ENCODE measurements at regions not wholly inside any gene's neighbourhood (a gene's known extent, or its start where the extent isn't known, plus 50 kb on each side); places are given as distances from the start of the nearest gene placed in this dataset.

- no peak for TF ChIP-seq CTCF (conservative IDR thresholded peaks at IDR 0.05)
- Mint-ChIP-seq H3K4me1 (ENCODE audit: unreplicated experiment) (peaks cover 20% of the 10 kb centered on the region), H3K36me3 (no peaks in the 10 kb centered on the region), H3K9me3 (no peaks in the 10 kb centered on the region), H3K27ac (no peak overlapping the region), H3K27me3 (peaks cover 8% of the 10 kb centered on the region), H3K4me3 (no peak overlapping the region)
- no peak for DNase-seq (ENCODE audit: extremely low spot score, unreplicated experiment)
These were observed 195.4 kb upstream of the TLE3 start for GRCh38 chr15:70293138-70293537.

DNA sequence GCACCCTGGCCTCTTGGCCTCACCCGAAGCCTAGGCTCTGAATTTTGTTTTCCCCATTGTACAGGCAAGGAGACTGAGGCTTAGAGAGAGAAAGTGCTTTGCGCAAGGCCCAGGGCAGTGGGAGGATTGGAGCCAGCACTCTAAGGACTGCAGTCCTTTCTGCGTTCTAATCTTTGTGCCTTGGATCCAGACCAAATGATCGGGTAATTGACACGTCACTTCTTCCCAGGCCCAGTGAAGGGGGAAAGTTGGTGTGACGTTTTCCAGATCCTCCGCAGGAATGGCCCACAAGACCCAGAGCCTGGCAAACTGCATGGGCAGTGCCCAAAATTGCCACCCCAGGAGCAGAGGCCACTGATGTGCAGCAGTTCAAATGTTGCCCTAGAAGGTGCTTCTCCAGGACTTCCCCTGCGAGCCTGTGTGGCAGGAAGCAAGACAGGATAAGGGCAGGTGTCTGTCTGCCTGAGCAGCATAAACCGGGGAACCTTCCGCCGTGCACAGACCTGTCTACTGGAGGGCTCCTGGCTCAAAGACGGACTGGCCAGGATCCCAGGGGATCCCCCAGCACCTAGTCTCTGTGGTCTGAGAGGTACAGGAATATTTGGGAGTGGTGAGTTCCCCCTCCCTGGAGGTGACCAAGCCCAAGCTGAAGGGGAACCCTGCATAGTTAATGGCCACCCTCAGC is 194.5 kb upstream of the TLE3 start:
- no peaks in the 10 kb centered on the region for H3K9me3 Mint-ChIP-seq
- peaks cover 20% of the 10 kb centered on the region for H3K4me1 Mint-ChIP-seq (ENCODE audit: unreplicated experiment)
- no peak overlapping the region for H3K27ac Mint-ChIP-seq
- no peaks in the 10 kb centered on the region for H3K36me3 Mint-ChIP-seq
- TF ChIP-seq CTCF (conservative IDR thresholded peaks at IDR 0.05) = no peak
- no peak overlapping the region for H3K4me3 Mint-ChIP-seq
- DNase-seq (ENCODE audit: extremely low spot score, unreplicated experiment) = no peak
- H3K27me3 Mint-ChIP-seq = peaks cover 8% of the 10 kb centered on the region

DNA sequence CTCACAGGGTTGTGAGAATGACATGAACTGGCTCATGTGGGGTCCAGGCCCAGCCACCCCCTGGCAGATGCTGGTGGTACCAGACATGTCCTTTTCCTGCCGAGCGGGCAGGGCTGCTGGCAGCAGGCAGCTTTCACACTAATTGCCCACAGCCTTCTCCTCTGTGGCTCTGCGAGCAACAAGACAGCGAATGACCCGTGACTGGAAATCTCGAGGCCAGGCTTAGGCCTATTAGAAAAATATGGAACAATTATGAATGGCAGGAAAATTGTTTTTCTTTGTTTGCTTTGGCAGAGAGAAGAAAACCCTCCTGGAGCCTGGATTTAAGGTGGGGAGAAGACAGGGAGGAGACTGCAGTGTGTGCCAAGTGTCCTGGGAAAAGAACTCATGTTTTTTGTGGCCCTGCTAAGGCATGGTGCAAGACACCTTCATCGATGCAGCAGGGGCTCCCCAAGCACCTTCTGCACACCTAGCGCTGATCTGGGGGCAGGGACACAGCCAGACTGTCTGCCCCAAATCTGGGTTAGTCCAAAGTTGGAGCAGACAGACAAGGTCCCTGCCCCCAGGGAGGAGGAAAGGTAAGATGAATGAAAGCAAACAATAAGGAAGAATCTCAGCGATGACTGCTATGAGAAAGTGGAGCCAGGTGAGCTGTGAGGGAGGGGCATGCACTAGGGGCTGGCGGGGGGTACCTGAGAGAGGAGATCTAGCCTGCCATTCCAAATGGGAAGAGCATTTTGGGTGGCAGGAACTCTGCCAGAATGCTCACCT is 193.8 kb upstream of the TLE3 start:
- no peak for TF ChIP-seq CTCF (conservative IDR thresholded peaks at IDR 0.05)
- Mint-ChIP-seq H3K4me1 (ENCODE audit: unreplicated experiment) (peaks cover 21% of the 10 kb centered on the region), H3K9me3 (no peaks in the 10 kb centered on the region), H3K27ac (peak overlapping the region; percentile 30), H3K4me3 (no peak overlapping the region), H3K36me3 (no peaks in the 10 kb centered on the region), H3K27me3 (peaks cover 8% of the 10 kb centered on the region)
- DNase-seq (ENCODE audit: extremely low spot score, unreplicated experiment) = no peak

DNA sequence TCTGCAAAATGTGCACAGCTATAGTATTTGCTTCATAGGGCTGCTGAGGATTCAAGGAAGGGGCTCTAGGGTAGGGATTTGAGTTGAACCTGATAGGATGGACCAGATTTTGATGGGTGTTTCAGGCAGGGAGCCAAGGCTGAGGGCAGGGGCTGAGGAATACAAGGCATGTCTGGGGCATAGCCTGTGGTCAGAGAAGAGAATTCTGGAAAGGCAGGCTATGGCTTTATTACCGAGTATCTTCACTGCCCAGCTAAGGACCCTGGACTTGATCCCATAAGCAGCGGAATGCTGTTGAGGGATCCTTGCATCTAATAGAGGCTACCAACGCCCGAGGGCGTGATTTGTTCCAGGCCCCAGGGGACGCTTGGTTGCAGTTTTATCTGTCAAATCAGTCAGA is 193.0 kb upstream of the TLE3 start:
- no peaks in the 10 kb centered on the region for H3K9me3 Mint-ChIP-seq
- peaks cover 8% of the 10 kb centered on the region for H3K27me3 Mint-ChIP-seq
- H3K36me3 Mint-ChIP-seq = no peaks in the 10 kb centered on the region
- no peak overlapping the region for H3K27ac Mint-ChIP-seq
- H3K4me1 Mint-ChIP-seq (ENCODE audit: unreplicated experiment) = peaks cover 23% of the 10 kb centered on the region
- no peak for TF ChIP-seq CTCF (conservative IDR thresholded peaks at IDR 0.05)
- no peak overlapping the region for H3K4me3 Mint-ChIP-seq
- no peak for DNase-seq (ENCODE audit: extremely low spot score, unreplicated experiment)

DNA sequence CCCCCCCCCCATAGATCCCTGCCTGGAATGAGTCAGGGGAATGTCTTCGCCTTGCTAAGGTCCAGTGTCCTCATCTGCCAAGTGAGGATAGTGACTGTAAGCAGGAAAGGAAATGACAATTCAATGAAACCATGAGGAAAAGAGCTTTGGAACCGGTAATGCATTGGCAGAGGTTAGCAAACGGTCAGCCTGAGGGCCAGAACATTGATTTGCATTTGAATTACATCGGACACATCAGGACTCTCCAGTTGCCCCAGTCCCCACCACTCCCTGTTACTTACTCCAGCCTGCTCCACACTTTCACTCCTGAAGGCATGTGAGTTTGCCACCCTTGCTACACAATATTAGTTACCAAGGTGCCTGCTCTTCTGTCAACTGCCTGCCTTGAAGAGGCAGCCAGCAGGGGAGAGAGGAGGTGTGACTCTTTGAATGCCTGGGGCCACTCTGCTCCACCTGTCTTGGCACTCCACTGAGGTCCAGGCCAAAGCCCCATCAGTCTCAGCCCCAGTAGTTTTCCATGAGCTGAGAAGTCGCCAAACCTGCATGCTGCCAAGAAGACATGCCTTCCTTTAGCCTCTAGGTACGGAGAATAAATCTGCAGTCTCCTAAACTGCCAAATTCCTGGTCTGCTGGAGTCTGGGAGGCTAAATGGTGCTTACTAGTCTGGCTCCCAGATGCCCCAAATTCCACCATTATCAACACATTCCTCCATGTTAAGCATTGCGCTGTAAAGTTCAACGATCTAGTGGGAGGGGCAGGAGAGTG is 191.7 kb upstream of the TLE3 start:
- Mint-ChIP-seq H3K4me3 (no peak overlapping the region), H3K27me3 (peaks cover 8% of the 10 kb centered on the region), H3K27ac (peak overlapping the region; percentile 2), H3K36me3 (no peaks in the 10 kb centered on the region), H3K9me3 (no peaks in the 10 kb centered on the region), H3K4me1 (ENCODE audit: unreplicated experiment) (peaks cover 23% of the 10 kb centered on the region)
- no peak for DNase-seq (ENCODE audit: extremely low spot score, unreplicated experiment)
- TF ChIP-seq CTCF (conservative IDR thresholded peaks at IDR 0.05) = no peak
